NB4 (cell line): ENCODE measurements at regions not wholly inside any gene's neighbourhood (a gene's known extent, or its start where the extent isn't known, plus 50 kb on each side); places are given as distances from the start of the nearest gene placed in this dataset.

Experiments
- CTCF ChIP-seq: IDR thresholded peaks from one replicate; pipeline ENCODE4 v1.5.1; 2012; ENCODE audit warnings: low read depth, low read length
- MAX ChIP-seq: IDR thresholded peaks from 2 replicates; pipeline ENCODE4 v1.6.1; 2011; ENCODE audit warnings: low read depth, low read length
- MYC ChIP-seq: IDR thresholded peaks from 2 replicates; pipeline ENCODE4 v1.6.1; 2011; ENCODE audit warnings: low read depth, low read length
- POLR2A ChIP-seq: IDR thresholded peaks from 2 replicates; pipeline ENCODE4 v1.6.1; 2011; ENCODE audit warnings: mild to moderate bottlenecking; ENCODE audit not compliant: insufficient read length; ENCODE audit errors: extremely low read depth

- TF ChIP-seq POLR2A = no peak
- no peak for TF ChIP-seq CTCF
- no peak for TF ChIP-seq MAX
- no peak for TF ChIP-seq MYC
Measured at GRCh38 chr4:59712470-59712869, 1487.7 kb upstream of the ADGRL3 start.
